Ecto neural progenitor cell (in vitro differentiated cells): ENCODE measurements at regions not wholly inside any gene's neighbourhood (a gene's known extent, or its start where the extent isn't known, plus 50 kb on each side); places are given as distances from the start of the nearest gene placed in this dataset.

Source experiments
- DNase-seq: peaks from one replicate; pipeline ENCODE4 v3.0.0-alpha.2; 2018; ENCODE audit warnings: low spot score

DNA sequence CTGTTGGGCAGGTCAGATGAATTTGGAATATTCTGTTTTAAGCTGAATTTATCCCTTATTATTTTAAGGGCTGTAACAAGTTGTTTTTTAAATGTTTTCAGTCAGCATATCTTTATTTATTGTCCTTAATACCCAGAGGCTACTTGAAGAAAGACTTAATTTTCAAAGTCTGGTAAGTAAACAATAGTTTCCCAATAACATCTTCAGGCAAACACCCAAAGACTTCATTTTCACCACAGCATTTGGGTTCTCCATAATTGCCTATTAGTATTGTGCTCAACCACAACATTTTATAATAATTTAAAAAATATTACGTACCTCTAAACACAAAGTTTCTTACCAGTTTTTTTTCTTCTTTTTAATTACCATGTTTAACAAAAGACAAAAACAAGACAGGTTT is 60.0 kb upstream of the MKLN1 start:
- DNase-seq: no peak

DNA sequence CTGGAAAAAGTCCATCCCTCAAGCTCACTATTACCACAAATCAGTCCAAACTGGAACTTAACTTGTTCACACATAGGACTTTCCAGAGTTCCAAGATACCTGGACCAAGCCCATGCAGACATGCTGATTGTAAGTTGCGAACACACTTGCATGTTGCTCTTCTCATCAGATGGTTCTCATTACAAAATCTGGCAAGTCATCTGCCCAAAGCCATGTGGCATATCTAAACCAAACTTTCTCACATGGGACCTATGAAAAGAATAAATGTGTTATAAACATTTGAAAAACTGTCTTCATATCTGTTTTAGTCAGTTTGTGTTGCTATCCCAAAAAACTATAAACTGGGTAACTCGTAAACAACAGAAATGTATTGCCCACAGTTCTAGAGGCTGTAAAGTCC is 58.8 kb upstream of the MKLN1 start:
- DNase-seq: no peak

- DNase-seq: no peak
These were observed 55.6 kb upstream of the MKLN1 start for GRCh38 chr7:131272086-131272485.

DNA sequence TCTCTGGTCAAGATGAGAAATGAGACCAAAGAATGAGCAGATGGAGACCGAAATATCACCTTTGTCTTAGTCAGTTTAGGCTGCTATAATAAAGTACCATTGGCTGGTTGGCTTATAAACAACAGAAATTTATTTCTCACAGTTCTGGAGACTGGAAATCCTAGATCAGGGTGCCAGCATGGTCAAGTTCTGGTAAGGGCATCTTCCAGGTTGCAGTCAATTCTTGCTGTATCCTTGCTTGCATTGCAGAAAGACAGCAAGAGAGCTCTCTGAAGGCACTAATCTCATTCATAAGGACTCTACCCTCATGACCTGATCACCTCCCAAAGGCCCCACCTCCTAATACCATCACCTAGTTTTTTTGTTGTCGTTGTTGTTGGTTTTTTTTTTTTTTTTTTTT is 52.7 kb upstream of the MKLN1 start:
- no peak for DNase-seq

DNA sequence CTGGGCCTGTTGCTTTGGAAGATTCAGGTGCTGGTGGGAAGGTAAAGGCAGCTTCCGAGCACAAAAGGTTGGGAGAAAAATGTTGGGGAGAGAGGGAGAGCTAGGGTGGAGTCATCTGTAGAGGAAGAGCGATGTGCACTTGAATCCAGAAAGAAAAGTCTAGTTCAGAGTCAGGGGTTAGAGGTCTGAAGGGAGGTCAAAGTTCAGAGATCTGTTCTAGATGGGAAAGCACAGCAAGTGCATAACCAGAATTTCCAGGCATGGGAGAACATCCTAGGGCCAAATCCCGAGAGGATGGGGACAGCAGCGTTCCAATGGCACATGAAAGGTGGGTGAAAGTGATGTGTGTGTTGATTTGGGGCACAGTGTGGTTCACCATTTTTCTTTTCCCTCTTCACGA is 51.5 kb upstream of the MKLN1 start:
- DNase-seq: no peak

DNA sequence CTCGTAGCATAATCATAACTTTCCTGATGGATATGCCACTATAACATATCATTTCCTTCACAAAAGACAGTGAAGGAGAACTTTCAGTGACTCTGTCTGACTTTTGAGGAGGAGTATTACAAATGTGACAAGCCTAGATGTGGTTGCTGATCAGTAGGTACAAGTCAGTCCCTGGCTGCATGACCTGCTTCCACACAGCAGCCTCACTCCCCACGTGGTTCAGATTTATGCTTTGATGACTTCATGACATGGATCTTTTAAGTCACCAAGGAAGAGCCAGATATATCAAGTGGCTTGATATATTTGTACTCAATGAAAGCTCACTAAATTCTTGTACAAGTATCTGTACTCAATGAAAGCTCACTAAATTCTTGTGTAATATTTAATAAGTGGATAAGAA is 50.9 kb upstream of the MKLN1 start:
- DNase-seq: no peak
